HCT116 (cell line): ENCODE measurements at regions not wholly inside any gene's neighbourhood (a gene's known extent, or its start where the extent isn't known, plus 50 kb on each side); places are given as distances from the start of the nearest gene placed in this dataset.

Source experiments
- ATAC-seq: fragments of 200-7000 bp; cut with Tn5 transposase; 2 replicates; pipeline ENCODE4 v1.9.1; 2020; ENCODE audit warnings: mild to moderate bottlenecking, moderate library complexity
- BruUV-seq: library from RNA; stranded (reverse); fragments of 400-500 nt; replicated peaks from 2 replicates; lab custom pipeline; 2021; lab: Mats Ljungman, UMichigan
- CTCF ChIA-PET: fragments of 300-600 bp; sonication (Branson Sonifier 250); formaldehyde crosslinking; loops from one replicate; lab custom pipeline; 2021; ENCODE audit warnings: antibody characterized with exemption; lab: Charles Lee
- POLR2A ChIA-PET: fragments of 300-600, 350-600 bp; sonication (Branson Sonifier 250); formaldehyde crosslinking; loops from one replicate; lab custom pipeline; 2021; ENCODE audit warnings: antibody characterized with exemption; lab: Charles Lee
- RAD21 ChIA-PET, 2 experiments: fragments of 300-600 bp; sonication (Branson Sonifier 250); formaldehyde crosslinking; loops; one replicate each; lab custom pipeline; 2023; ENCODE audit warnings: low total read pairs in 2 of 2; ENCODE audit not compliant: uncharacterized antibody in 2 of 2, unreplicated experiment in 2 of 2, low non-redundant PET in 1 of 2; lab: Charles Lee
- DNase-seq: peaks from one replicate; pipeline ENCODE4 v3.0.0-alpha.2; 2010; ENCODE audit warnings: low read depth, low spot score
- H2AFZ ChIP-seq: fragments of 200-600 bp; shearing (Covaris generic), sonication (generic); 2 replicates; pipeline ENCODE4 v1.6.1; 2017; ENCODE audit warnings: low read depth, mixed run types, mixed read lengths, antibody characterized with exemption, low read length; ENCODE audit not compliant: poor library complexity, severe bottlenecking
- H3K27ac ChIP-seq: 2 replicates; pipeline ENCODE4 v1.5.1; 2012; ENCODE audit warnings: low read depth, low read length
- H3K27me3 ChIP-seq: fragments of 200-600 bp; sonication (generic); 2 replicates; pipeline ENCODE4 v1.6.1; 2016; ENCODE audit warnings: mixed run types, low read length, mixed read lengths; ENCODE audit not compliant: insufficient read depth
- H3K36me3 ChIP-seq, 2 experiments: fragments of 200-500 bp in 1 of 2; fragments of 200-600 bp in 1 of 2; sonication (Bioruptor generic) in 1 of 2; sonication (generic) in 1 of 2; 2 replicates each; pipeline versions ENCODE4 v1.5.1 to v1.6.1; 2014 to 2016; ENCODE audit warnings: low read length in 2 of 2, inconsistent platforms in 1 of 2, mixed read lengths in 1 of 2, mixed run types in 1 of 2; ENCODE audit not compliant: insufficient read depth in 2 of 2, control insufficient read depth in 1 of 2
- H3K4me1 ChIP-seq, 2 experiments: fragments of 200-600 bp in 1 of 2; sonication (generic) in 1 of 2; 2 replicates each; pipeline versions ENCODE4 v1.5.1 to v1.6.1; 2012 to 2017; ENCODE audit warnings: low read length in 2 of 2, inconsistent platforms in 1 of 2, mild to moderate bottlenecking in 1 of 2, mixed read lengths in 1 of 2, mixed run types in 1 of 2, moderate library complexity in 1 of 2; ENCODE audit not compliant: insufficient read depth in 2 of 2, control insufficient read depth in 1 of 2
- H3K4me2 ChIP-seq: fragments of 200-600 bp; sonication (generic); 2 replicates; pipeline ENCODE4 v1.6.1; 2017; ENCODE audit warnings: mixed run types, low read length, mixed read lengths
- H3K4me3 ChIP-seq, 2 experiments: fragments of 200-600 bp in 1 of 2; sonication (generic) in 1 of 2; replicated peaks in 1 of 2; 2 replicates each; pipeline ENCODE4 v1.5.1; 2011 to 2016; ENCODE audit warnings: low read length in 2 of 2, control low read depth in 1 of 2, low read depth in 1 of 2, mild to moderate bottlenecking in 1 of 2, mixed read lengths in 1 of 2, mixed run types in 1 of 2
- H3K79me2 ChIP-seq: fragments of 200-600 bp; sonication (generic); 2 replicates; pipeline ENCODE4 v1.6.1; 2017; ENCODE audit warnings: mild to moderate bottlenecking, mixed run types, low read length, moderate library complexity, mixed read lengths; ENCODE audit not compliant: insufficient read depth
- H3K9ac ChIP-seq: fragments of 200-600 bp; sonication (generic); 2 replicates; pipeline ENCODE4 v1.6.1; 2016; ENCODE audit warnings: low read length, mixed read lengths
- H3K9me2 ChIP-seq: fragments of 200-600 bp; sonication (generic), shearing (Covaris generic); 2 replicates; pipeline ENCODE4 v1.6.1; 2017; ENCODE audit warnings: mixed run types, mild to moderate bottlenecking, moderate library complexity; ENCODE audit not compliant: insufficient read depth
- H3K9me3 ChIP-seq, 2 experiments: fragments of 200-500 bp in 1 of 2; fragments of 200-600 bp in 1 of 2; sonication (Bioruptor generic) in 1 of 2; sonication (generic) in 1 of 2; 2 replicates each; pipeline ENCODE4 v1.6.1; 2014 to 2017; ENCODE audit warnings: low read length in 2 of 2, mixed read lengths in 2 of 2, inconsistent platforms in 1 of 2, low read depth in 1 of 2, mild to moderate bottlenecking in 1 of 2, mixed run types in 1 of 2, moderate library complexity in 1 of 2; ENCODE audit not compliant: control insufficient read depth in 1 of 2, insufficient read depth in 1 of 2
- H4K20me1 ChIP-seq: fragments of 200-600 bp; sonication (generic), shearing (Covaris generic); 2 replicates; pipeline ENCODE4 v1.6.1; 2017; ENCODE audit warnings: mixed run types, mild to moderate bottlenecking, moderate library complexity; ENCODE audit not compliant: insufficient read depth
- CBX3 ChIP-seq: IDR thresholded peaks from 2 replicates; pipeline ENCODE4 v1.6.1; 2012; ENCODE audit warnings: low read depth
- CEBPB ChIP-seq: IDR thresholded peaks from 2 replicates; pipeline ENCODE4 v1.6.1; 2012; ENCODE audit warnings: low read depth
- EGR1 ChIP-seq: IDR thresholded peaks from 2 replicates; pipeline ENCODE4 v1.6.1; 2012; ENCODE audit warnings: low read depth
- ELF1 ChIP-seq: IDR thresholded peaks from 2 replicates; pipeline ENCODE4 v1.6.1; 2012; ENCODE audit warnings: low read depth, borderline replicate concordance
- EZH2 ChIP-seq: fragments of 200-600 bp; sonication (generic); IDR thresholded peaks from 2 replicates; pipeline ENCODE4 v1.6.1; 2017; ENCODE audit warnings: antibody characterized with exemption, mixed run types
- FOSL1 ChIP-seq: IDR thresholded peaks from 2 replicates; pipeline ENCODE4 v1.6.1; 2012; ENCODE audit warnings: low read depth
- JUND ChIP-seq: IDR thresholded peaks from 2 replicates; pipeline ENCODE4 v1.6.1; 2012
- POLR2A ChIP-seq: IDR thresholded peaks from 2 replicates; pipeline ENCODE4 v1.7.0; 2011; ENCODE audit warnings: borderline replicate concordance; ENCODE audit not compliant: insufficient read depth, insufficient read length; ENCODE audit errors: extremely low read depth
- POLR2AphosphoS5 ChIP-seq: IDR thresholded peaks from 2 replicates; pipeline ENCODE4 v1.6.1; 2011; ENCODE audit warnings: mild to moderate bottlenecking, low read depth, low read length, moderate library complexity
- RAD21 ChIP-seq: IDR thresholded peaks from 2 replicates; pipeline ENCODE4 v1.6.1; 2012; ENCODE audit warnings: low read depth, mild to moderate bottlenecking
- SP1 ChIP-seq: IDR thresholded peaks from 2 replicates; pipeline ENCODE4 v1.6.1; 2012; ENCODE audit warnings: low read depth
- SRF ChIP-seq: IDR thresholded peaks from 2 replicates; pipeline ENCODE4 v1.6.1; 2012; ENCODE audit warnings: low read depth
- TCF7L2 ChIP-seq: IDR thresholded peaks from 2 replicates; pipeline ENCODE4 v1.7.0; 2011; ENCODE audit warnings: borderline replicate concordance, inconsistent platforms; ENCODE audit not compliant: insufficient read depth, insufficient read length; ENCODE audit errors: extremely low read depth
- ZNF274 ChIP-seq: fragments of 200-500 bp; sonication (Bioruptor generic); IDR thresholded peaks from 2 replicates; pipeline ENCODE4 v1.6.1; 2014; ENCODE audit warnings: mild to moderate bottlenecking, low read depth, low read length, inconsistent platforms
- intact Hi-C: fragments of 100-400 bp; cut with micrococcal nuclease; formaldehyde crosslinking; loops from 2 replicates; pipeline ENCODE4 v1.10.0; 2022
- TF ChIP-seq, protein P1 (sequence below): IDR thresholded peaks from 2 replicates; pipeline ENCODE4 v1.6.1; 2012; ENCODE audit warnings: low read depth
- TF ChIP-seq, protein P2 (sequence below): IDR thresholded peaks from 2 replicates; pipeline ENCODE4 v1.6.1; 2012
- TF ChIP-seq, protein P3 (sequence below), 3 experiments: fragments of 200-600 bp in 1 of 3; sonication (generic) in 1 of 3; IDR thresholded peaks in 2 of 3; conservative IDR thresholded peaks in 1 of 3; 2 replicates each; pipeline ENCODE4 v1.5.1; 2012 to 2017; ENCODE audit warnings: low read depth in 2 of 3, low read length in 2 of 3, antibody characterized with exemption in 1 of 3, borderline replicate concordance in 1 of 3, control low read depth in 1 of 3, mild to moderate bottlenecking in 1 of 3, mixed read lengths in 1 of 3, mixed run types in 1 of 3, moderate library complexity in 1 of 3; ENCODE audit not compliant: insufficient read depth in 1 of 3

DNA sequence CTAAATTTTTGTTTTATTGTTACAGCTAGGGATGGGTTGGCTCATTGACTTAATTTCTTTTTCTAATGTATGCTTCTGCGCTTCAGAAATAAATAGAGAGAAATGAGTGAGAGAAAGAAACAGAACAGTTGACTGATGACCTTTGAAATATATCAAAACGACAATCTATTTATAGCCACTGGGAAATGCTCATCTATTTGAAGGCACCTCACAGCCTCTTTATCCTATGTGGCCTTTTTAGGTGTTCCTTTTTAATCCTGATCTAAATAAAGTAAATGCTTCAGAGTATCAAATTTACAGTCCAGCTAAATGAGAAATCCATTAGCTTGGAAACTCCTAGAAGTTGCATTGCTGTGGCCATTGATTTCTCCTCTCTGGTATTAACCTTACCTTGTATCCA, 943.5 kb upstream of the CITED2 start (continued):
- TF ChIP-seq, protein P1, sequence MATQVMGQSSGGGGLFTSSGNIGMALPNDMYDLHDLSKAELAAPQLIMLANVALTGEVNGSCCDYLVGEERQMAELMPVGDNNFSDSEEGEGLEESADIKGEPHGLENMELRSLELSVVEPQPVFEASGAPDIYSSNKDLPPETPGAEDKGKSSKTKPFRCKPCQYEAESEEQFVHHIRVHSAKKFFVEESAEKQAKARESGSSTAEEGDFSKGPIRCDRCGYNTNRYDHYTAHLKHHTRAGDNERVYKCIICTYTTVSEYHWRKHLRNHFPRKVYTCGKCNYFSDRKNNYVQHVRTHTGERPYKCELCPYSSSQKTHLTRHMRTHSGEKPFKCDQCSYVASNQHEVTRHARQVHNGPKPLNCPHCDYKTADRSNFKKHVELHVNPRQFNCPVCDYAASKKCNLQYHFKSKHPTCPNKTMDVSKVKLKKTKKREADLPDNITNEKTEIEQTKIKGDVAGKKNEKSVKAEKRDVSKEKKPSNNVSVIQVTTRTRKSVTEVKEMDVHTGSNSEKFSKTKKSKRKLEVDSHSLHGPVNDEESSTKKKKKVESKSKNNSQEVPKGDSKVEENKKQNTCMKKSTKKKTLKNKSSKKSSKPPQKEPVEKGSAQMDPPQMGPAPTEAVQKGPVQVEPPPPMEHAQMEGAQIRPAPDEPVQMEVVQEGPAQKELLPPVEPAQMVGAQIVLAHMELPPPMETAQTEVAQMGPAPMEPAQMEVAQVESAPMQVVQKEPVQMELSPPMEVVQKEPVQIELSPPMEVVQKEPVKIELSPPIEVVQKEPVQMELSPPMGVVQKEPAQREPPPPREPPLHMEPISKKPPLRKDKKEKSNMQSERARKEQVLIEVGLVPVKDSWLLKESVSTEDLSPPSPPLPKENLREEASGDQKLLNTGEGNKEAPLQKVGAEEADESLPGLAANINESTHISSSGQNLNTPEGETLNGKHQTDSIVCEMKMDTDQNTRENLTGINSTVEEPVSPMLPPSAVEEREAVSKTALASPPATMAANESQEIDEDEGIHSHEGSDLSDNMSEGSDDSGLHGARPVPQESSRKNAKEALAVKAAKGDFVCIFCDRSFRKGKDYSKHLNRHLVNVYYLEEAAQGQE = no peak
- TF ChIP-seq, protein P2, sequence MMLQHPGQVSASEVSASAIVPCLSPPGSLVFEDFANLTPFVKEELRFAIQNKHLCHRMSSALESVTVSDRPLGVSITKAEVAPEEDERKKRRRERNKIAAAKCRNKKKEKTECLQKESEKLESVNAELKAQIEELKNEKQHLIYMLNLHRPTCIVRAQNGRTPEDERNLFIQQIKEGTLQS = no peak
- TF ChIP-seq SRF = no peak
- TF ChIP-seq CEBPB = no peak

DNA sequence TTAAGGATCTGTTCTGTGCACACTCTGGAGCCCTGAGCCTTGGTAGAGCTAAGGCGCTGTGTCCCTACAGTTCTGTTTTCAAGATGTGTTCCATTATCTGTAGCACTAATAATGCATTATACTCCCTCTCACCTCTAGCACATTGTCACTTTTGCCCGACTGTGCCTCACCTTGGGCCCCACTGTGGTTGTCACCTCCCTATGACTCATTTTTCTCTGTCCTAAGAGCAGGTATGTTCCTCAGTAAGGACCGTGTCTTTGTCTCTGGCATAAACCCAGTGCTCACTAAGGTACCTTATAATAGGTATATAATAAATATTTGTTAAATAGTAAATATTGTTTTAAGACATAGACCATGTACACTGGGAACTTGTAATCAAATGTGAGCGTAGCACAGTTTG, 942.5 kb upstream of the CITED2 start:
- CTCF ChIA-PET = no interaction called here
- RAD21 ChIA-PET = no interaction called here

More for the DNA sequence above, 942.5 kb upstream of the CITED2 start:
- Histone ChIP-seq H3K79me2 (no peaks in the 10 kb centered on the region), H3K4me3 (no peak overlapping the region), H3K9me3 (no peaks in the 10 kb centered on the region), H3K9ac (no peak overlapping the region), H3K27ac (no peak overlapping the region), H3K36me3 (no peaks in the 10 kb centered on the region), H3K4me2 (peak overlapping the region; percentile 43; the same call in 1 of the 2 replicates), H4K20me1 (no peaks in the 10 kb centered on the region), H3K27me3 (no peaks in the 10 kb centered on the region), H2AFZ (no peak overlapping the region), H3K4me1 (peaks cover 0 to 17% of the 10 kb centered on the region in 2 experiments; a peak in 2 of 4 replicates), H3K9me2 (no peaks in the 10 kb centered on the region)
- intact Hi-C loops = no loop called here
- no TSS peak for BruUV-seq
- ATAC-seq = peak; percentile 78
- TF ChIP-seq POLR2A = no peak
- TF ChIP-seq JUND = peak; percentile 59
- TF ChIP-seq EGR1 = no peak
- peak; percentile 55; the same call in 1 of the 2 replicates for TF ChIP-seq FOSL1
- no peak for TF ChIP-seq CEBPB
- TF ChIP-seq ZNF274 = no peak
- TF ChIP-seq RAD21 = no peak
- peak; percentile 69; the same call in 1 of the 2 replicates for TF ChIP-seq CBX3
- no peak for TF ChIP-seq EZH2
- TF ChIP-seq, protein P3, sequence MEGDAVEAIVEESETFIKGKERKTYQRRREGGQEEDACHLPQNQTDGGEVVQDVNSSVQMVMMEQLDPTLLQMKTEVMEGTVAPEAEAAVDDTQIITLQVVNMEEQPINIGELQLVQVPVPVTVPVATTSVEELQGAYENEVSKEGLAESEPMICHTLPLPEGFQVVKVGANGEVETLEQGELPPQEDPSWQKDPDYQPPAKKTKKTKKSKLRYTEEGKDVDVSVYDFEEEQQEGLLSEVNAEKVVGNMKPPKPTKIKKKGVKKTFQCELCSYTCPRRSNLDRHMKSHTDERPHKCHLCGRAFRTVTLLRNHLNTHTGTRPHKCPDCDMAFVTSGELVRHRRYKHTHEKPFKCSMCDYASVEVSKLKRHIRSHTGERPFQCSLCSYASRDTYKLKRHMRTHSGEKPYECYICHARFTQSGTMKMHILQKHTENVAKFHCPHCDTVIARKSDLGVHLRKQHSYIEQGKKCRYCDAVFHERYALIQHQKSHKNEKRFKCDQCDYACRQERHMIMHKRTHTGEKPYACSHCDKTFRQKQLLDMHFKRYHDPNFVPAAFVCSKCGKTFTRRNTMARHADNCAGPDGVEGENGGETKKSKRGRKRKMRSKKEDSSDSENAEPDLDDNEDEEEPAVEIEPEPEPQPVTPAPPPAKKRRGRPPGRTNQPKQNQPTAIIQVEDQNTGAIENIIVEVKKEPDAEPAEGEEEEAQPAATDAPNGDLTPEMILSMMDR (IDR thresholded peaks at IDR 0.05 in 2 of 3, conservative IDR thresholded peaks at IDR 0.05 in 1 of 3; ENCODE audit: borderline replicate concordance in 1 of 3, insufficient read depth in 1 of 3, low read depth in 2 of 3, low read length in 2 of 3) = no peak
- TF ChIP-seq POLR2AphosphoS5 = no peak
- no peak for TF ChIP-seq ELF1
- peak; percentile 49 for TF ChIP-seq SP1
- TF ChIP-seq TCF7L2 = no peak
- DNase-seq = peak; percentile 3
- POLR2A ChIA-PET = no interaction called here
